Esophagus muscularis mucosa (tissue), 3 donors: ENCODE measurements at regions not wholly inside any gene's neighbourhood (a gene's known extent, or its start where the extent isn't known, plus 50 kb on each side); places are given as distances from the start of the nearest gene placed in this dataset.

ENCODE experiments used
- CTCF ChIP-seq, 3 experiments: fragments of 200-600 bp in 2 of 3; fragments of 450-650 bp in 1 of 3; sonication (generic) in 2 of 3; IDR thresholded peaks; one replicate each; pipeline ENCODE4 v1.5.1; 2017 to 2019; ENCODE audit warnings: antibody characterized with exemption in 3 of 3, mild to moderate bottlenecking in 2 of 3, moderate library complexity in 1 of 3
- POLR2AphosphoS5 ChIP-seq, 2 donors: sonication (generic); formaldehyde crosslinking; IDR thresholded peaks; one replicate each; pipeline ENCODE4 v1.6.1; 2017; ENCODE audit warnings: antibody characterized with exemption in 2 of 2

GRCh38 chr2:142310530-142310929, 179.7 kb upstream of the LRP1B start:
- TF ChIP-seq POLR2AphosphoS5 (IDR thresholded peaks at IDR 0.05) (no peak), CTCF (IDR thresholded peaks at IDR 0.05) (no peak)
